ENCODE measurements at regions not wholly inside any gene's neighbourhood (a gene's known extent, or its start where the extent isn't known, plus 50 kb on each side); places are given as distances from the start of the nearest gene placed in this dataset.
"Not testable (repeated sequence)": the region's sequence is repeated elsewhere in the genome, so short reads cannot be mapped to it uniquely, and the experiment has no call there.

DNA sequence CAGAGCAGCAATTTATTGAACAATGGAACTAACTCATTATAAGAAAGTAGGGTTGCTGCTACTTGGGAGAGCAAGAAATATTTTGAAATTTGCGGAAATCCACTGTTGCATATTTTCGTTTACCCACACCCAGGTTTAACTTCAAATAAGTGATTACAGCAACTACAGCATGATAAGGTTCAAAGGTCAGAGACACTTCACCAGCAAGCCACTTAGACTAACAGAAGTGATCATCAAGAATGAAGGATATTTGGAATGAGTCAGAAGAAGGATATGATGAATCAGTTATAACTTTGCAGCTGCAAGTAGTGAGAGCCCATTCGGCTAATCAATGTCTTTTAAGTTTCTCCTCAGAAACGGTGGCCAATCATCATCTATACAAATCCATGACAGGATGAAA is 199.3 kb downstream of the TMA16 start:
- DNase-seq: no peak

DNA sequence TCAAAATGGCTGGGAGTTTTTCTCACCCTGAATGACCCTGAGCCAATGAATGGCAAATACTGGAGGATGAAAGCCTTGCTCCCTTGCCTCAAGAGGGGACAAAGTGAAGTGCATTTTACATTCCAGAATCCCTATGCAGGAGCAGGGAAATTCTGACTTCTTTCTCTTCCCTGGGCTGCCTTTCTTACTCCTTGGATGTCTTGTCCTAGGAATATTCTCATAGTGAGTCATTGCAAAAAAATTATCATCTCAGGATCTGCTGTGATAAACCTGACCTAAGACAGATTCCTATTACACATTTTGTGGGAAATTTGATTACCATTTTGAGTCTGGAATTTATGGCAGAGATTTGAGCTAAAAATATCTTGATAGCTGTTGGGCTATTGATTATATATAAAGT is 199.9 kb downstream of the TMA16 start:
- no peak for DNase-seq

DNA sequence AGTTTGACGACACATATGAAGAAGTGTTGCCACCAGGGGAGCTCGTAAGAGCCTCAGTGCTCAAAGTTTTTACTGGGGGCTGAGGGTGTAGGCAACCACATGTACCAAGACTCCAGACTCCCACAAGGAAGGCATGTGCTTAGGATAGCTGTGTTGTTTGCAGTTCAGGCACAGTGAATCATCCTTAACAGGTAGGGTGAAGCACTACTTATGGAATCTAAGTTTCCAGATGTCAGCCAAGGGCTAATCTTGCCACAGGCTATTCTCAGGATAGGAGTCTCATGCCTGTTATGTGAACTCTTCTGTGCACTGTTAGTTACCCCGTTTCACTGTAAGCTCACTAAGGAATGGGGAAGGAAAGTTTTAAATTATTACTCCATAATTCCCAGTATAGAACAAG is 202.6 kb downstream of the TMA16 start:
- DNase-seq: no peak

DNA sequence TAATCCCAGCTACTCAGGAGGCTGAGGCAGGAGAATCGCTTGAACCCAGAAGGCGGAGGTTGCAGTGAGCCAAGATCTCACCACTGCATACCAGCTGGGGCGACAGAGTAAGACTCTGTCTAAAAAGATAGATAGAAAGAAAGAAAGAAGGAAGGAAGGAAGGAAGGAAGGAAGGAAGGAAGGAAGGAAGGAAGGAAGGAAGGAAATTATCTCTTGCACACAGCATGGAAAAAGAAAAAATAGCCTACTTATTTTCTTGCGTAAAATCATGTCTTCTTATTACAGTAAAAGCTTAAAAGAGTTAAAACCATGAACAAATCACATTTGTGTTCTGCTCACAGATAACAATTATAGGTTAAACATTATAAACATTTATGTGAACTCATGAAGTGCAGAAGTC is 205.9 kb downstream of the TMA16 start:
- DNase-seq: not testable (repeated sequence)

DNA sequence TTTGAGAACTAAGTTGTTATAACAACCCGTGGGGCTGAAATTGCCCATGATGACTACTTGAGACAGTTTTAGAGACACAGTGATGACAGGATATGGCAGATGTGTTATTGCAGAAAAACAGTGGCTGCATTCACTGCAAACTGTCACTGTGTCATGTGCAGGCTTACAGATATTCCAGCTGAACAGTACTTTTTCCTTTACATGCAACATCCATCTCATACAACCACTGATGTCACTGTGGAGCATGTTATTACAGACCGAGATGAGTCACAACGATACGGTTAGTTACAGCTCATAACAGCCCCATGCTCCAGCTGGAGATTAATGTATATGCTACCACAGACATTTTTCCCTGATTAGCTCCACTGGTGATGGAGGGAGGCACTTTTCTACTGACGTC is 207.4 kb downstream of the TMA16 start:
- no peak for DNase-seq

DNA sequence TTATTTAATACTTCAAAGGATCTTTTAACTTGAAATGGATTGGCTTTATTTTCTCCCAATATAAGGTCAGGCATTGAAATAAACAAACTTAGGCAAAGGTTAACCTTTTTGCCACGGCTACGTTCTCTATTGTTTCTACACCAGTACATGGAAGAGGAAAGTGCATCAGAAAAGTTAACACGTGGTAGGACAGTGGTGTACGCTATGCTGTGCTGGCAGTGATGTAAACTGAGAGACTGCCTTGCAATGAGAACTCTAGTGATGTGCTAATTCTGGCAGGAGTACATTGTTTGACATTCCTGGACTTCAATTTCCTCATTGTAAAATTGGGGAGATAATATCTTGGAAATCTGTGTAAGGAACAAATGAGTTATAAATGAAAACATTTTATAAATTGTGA is 208.2 kb downstream of the TMA16 start:
- no peak for DNase-seq

DNA sequence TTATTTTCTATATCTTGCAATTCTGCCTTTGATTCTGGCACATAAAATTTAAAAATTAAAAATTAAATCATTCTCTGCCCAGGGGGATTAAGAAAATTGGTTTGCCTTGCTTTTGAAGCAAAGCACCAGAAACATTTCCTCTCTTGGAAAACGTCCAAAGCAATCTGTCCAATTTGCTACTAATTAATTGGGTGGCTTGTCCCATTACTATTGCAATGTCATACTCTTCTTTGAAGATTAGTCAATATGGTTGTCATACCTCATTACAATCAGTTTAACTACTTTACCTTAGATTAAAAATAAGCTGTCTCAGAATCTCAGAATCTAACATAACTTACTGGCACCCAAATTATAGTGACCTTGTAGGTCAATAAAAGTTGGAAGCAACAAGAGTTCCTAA is 208.8 kb downstream of the TMA16 start:
- no peak for DNase-seq

DNA sequence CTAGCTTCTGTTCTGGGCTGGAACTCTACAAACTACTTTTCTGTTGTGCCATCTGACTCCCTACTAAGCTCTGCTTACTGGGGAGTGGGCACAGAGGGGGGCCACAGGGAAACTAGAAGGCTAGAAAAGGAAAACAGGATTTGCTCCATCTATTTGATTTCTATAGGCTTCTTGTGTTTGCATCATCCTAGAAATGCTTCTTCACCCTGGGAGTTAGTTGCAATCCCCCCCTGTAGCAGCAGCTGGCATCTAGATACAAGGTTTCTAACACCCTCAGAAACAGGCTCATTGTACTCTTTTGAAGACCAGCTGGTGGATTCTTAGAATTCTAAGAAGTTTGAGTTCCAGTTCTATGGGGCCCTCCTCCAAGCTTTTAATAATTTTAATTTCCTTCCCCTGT is 213.4 kb downstream of the TMA16 start:
- no peak for DNase-seq

DNA sequence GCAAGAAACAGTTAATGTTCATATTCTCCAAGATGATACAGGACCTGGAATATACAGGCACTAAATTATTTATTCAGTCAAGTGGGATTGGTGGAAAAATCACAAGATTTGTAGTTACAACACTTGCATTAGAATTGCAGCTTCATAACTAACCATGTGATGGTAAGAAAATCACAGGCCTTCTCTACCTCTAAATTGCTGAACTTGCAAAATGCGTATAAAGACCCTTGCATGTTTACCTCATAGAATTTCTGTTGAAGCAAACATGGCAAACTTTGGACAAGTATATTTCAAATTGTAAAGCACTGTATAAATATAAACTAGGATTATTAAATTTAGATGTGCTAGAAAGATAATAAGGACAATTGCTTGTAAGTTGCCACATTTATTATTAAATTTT is 215.1 kb downstream of the TMA16 start:
- no peak for DNase-seq

DNA sequence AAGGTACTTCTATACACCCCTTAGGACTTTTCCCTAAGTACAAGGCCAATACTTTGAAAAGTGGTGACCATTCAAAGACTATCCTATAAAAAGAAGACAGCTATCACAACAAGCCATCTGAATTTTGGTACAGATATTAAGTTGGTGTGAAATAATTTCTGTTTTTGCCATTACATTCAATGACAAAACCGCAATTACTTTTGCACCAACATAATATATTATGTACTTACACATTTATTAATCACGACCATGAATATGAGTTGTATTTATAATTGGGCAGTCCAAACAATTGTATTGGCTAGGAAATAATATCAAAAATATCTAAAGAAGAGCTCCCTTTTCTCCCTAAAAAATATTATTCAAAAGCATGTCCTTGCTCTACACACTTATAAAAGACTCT is 215.7 kb downstream of the TMA16 start:
- no peak for DNase-seq

DNA sequence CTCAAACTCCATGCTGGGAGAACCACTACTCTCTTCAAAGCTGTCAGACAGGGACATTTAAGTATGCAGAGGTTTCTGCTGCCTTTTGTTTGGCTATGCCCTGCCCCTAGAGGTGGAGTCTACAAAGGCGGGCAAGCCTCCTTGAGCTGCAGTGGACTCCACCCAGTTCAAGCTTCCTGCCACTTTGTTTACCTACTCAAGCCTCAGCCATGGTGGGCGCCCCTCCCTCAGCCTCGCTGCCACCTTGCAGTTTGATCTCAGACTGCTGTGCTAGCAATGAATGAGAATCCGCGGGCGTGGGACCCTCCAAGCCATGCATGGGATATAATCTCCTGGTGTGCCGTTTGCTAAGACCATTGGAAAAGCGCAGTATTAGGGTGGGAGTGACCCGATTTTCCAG is 230.0 kb downstream of the TMA16 start:
- not testable (repeated sequence) for DNase-seq

DNA sequence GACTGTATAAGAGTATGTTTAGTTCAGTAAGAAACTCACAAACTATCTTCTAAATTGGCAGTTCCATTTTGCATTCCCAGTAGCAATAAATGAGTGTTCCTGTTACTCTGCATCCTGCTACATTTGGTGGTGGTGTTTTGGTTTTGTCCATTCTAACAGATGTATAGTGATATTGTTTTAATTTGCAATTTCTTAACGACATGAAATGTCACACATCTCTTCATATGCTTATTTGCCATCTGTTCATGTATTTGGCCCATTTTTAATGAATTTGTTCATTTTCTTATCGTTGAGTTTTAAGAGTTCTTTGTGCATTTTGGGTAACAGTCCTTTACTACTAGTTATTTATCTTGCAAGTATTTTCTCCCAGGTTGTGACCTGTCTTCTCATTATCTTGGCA is 232.2 kb downstream of the TMA16 start:
- DNase-seq: no peak

DNA sequence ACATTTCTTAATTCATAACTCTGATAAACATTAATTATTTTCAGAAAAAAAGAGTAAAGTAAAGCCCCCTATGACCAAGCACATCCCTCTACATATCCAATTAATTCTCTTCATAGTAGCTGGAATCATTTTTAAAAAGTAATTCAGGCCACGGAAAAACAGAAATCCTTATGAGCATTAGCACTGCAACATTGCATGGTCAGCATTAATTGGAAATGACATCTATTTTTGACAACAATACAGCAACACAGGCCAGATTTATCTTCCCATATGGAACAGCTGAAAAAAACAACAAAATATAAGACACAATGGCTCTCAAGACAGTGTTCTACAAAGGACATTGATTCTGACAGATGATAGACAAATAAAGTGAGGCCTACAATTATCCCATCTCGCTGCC is 236.6 kb downstream of the TMA16 start:
- no peak for DNase-seq

DNA sequence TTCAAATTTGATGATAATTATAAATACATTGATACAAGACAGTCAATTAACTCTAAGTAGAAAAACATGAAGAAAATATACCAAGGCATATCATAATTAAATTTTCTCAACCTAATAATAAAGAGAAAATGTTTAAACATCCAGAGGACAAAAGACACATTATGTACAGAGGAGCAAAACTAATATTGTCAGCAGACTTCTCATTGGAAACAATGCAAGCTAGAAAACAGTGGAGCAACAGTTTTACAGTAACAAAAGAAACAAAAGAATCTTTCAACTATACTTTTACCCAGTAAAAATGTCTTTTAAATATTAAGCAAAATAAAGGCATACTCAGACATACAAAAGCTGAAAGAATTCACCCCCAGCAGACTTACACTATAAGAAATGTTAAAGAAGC is 238.0 kb downstream of the TMA16 start:
- no peak for DNase-seq

DNA sequence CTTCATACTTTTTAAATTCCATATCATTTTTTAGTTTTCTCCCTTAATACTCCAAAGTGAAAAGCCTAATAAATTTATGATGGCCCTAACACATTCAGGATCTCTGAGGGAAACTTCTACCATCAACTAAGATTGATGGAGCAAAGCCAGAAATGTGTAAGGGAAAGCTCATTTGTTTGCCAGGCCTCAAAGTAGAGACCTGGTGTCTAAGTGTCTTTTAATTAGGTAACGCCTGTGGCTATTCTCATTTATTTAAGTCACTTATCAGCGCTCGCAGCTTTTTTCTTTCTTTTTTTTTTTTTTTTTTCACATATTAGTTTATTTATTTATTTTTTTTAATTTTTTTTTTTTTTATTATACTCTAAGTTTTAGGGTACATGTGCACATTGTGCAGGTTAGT is 242.4 kb downstream of the TMA16 start:
- no peak for DNase-seq

DNA sequence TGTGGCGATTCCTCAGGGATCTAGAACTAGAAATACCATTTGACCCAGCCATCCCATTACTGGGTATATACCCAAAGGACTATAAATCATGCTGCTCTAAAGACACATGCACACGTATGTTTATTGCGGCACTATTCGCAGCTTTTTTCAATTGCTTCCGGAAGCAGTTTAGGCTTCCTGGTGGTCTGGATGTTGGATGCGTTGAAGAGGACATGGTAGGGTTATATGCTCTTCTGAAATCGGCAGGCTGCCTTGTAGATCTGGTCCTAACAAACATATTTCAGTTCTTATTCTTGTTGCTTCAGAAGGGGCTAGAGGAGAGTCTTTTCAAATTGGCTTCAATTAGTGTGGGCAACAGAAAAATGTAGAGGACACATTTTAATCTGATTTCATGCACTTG is 243.4 kb downstream of the TMA16 start:
- DNase-seq: not testable (repeated sequence)

DNA sequence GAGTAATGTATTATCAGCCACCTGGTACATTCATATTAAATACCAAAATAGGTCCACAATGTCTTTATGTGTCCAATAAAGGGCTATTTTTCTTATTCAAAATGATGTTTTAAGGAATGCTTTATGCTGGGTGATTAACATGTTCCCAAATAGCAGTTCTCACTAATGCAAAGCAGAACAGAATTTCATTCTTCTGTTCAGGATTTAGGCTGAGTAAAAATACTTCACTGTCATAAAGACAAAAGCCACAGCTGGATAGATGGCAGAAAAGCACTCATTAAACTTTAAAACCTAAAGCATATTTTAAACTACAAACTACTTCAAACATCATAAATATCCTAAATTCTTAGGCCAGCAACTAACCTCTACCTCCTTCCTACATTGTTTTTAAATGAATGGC is 244.0 kb downstream of the TMA16 start:
- no peak for DNase-seq

DNA sequence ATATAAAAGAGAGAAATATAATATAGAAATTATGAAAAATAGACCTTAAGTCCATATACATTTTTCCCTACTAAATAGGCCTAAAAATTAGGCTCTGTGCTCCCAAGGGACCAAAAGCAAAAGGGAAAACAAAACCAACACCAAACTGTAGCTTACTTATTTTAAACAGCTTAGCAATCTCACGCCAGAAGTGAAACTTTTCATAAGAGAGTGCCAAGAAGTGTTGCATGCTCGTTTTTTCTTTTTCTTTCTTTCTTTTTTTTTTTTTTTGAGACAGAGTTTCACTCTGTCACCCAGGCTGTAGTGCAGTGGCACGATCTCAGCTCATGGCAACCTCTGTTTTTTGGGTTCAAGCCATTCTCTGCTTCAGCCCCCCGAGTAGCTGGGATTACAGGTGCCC is 250.4 kb downstream of the TMA16 start:
- no peak for DNase-seq

DNA sequence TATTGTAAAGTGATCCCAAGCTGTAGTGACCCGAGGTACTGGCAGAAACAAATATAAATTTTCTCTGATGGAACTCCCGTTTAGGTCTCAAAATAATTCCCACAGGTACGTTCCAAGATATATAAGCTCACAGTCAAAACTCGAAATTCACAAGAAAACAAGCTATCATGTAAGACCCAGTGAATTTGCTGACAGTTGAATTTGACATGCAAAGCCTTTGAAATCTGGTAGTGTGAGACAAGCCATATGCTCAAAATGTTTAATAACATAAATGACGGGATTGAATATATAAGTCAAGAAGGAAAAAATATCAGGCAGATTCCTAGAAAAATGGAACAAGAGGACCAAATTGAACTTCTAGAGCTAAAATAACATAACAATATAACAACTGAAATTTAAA is 252.8 kb downstream of the TMA16 start:
- DNase-seq: no peak

DNA sequence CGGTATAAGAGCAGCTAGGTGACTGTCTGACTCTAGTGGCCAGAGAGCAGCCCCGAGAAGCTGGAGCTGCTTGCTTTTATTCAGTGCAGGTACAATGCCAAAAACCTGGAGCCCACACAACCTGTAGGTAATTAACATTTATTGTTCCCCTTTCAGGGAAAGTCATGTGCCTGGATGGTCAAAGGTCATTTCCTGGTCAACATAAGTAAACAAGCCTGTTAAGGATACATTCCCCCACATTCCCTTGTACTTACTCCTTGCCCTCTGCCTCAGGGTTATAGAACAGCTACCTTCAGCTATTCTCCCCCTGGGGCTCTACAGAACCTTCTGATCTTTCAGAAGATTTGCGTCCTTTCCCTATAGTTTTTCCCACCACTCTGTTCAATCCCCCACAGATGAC is 253.4 kb downstream of the TMA16 start:
- no peak for DNase-seq

DNA sequence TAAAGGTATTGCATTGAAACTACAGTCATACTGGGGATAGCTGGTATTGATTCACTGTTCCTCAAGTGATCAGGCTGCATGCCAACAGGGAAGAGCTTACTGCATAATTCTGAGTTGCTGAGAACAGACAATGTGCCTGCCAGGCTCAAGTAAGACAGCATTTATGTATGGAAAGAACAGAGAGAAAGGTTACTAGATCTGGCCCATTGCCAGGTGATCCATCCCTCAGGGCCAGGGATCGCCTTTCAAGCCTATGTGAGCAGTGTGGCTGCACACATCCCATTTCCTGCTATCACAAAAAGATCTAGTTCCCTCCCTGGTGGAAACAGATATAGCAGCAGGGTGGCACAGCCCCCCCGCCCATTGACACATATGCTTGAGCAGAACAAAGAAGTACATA is 254.0 kb downstream of the TMA16 start:
- no peak for DNase-seq

DNA sequence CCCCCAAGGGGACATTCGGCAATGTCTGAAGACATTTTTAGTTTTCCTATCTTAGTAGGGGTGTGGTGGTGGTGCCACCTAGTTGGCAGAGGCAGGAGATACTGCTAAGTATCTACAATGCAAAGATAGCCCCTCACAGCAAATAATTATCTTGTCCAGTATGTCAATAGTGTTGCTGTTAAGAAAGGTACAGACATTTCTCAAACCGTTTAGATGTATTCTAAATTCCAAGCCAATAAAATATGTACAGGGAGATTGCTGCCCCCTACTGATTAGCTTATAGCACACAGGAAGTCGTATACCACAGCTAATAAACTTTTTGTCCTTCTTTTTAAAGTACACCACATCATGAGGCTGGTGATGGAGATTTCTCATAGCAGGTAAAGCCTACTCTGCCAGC is 260.5 kb downstream of the TMA16 start:
- DNase-seq: no peak

DNA sequence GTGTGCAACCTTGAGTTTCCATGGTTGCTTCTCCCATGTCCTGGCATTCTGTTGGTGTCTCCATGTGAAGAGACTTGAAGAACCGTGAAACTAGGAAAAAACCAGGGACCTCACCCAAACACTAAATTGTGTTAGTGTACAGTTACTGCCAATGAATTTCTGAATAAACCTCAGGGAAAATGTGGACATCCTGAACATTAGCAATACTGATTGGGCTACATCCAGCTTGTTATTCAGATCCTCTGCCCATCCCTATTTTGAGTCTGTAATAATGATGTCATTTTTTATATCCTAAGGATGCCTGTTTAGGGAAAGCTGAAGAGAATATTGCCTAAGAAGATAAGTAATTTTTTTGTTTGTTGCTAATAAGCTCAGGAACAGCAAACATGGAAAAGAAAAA is 262.7 kb downstream of the TMA16 start:
- no peak for DNase-seq

DNA sequence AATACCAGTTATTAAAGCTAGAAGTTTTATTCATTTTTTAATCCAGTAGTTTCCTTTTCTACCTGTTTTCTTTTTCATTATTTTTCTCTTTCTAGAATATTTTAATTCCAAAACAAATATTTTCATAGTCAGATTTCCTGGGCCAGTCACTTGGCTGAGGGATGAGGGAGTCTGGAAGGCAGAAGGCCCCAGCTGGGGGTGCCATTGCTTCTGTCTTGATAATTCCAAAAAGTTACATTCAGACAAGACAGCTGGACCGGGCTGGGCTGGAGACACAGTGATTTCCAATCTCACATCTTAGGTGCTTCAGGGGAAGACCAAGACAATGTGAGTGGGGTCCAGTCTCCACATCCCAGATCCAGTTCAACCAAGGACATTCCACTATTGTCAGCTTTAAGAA is 263.5 kb downstream of the TMA16 start:
- DNase-seq: no peak

DNA sequence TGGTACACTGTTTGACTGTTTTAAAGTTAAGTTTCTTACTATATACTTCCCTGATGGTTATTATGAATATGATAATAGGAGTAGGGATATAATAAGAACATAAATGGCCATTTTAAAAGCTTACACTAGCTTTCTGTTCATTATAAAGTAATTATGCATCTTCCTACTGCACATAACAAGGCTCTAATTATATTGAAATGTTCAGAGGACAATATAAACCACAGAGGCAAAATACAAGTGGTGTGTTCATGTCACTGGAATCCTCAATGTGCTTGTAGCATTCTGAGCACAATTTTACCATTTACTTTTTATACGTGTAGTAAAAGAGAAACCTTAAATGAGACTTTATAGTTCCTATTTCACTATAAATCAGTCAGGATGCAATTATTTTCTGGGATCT is 268.3 kb downstream of the TMA16 start:
- no peak for DNase-seq

DNA sequence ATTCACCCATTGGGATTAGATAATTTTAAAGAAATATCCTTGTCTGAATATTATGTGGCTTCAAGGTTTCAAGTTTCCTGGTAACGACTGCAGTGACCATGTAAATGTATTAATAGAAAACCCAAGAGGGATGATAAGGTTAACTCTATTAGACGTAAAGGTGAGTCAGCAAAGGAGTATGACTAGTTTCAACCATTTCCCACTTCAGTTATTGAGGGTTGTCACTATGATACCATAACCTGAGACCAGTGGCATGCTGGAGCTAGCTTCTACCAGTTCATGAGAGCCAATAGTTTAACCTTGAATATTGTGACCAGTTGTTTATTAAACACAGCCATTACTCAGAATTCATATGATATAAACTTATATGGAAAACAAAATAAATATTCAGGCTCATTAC is 270.1 kb downstream of the TMA16 start:
- DNase-seq: no peak

DNA sequence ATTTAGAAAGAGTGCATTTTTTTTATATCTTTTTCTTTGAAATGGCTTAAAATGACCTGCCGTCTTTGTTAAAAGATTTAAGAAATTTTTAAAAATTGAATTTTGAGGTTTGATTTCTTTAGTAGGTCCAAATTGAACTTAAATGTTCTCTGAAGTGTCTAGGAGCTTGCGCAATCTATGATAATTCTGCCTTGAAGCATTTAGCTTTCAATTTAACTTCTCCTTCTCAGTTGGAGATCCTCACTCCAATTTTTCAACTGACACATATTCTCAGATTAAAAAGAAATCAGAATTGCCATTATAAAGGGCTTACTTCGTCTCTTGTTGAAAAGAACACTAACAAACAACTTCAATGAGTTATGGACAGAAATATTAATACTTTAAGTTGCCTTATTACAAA is 273.5 kb downstream of the TMA16 start:
- DNase-seq: no peak

Data from activated effector memory CD4-positive, alpha-beta T cell treated with anti-CD3 and anti-CD28 coated beads, Interleukin-2, amount 50 U/mL, for 16 hours (primary cell).